H9 (cell line): ENCODE measurements at regions not wholly inside any gene's neighbourhood (a gene's known extent, or its start where the extent isn't known, plus 50 kb on each side); places are given as distances from the start of the nearest gene placed in this dataset.

Experiments
- DNase-seq: peaks from one replicate; pipeline ENCODE4 v3.0.0-alpha.2; 2017
- H2AFZ ChIP-seq: one replicate; pipeline ENCODE4 v1.6.1; 2013; ENCODE audit warnings: mild to moderate bottlenecking, low read length, control low read depth, moderate library complexity
- H2AK5ac ChIP-seq: 2 replicates; pipeline ENCODE4 v1.6.1; 2013; ENCODE audit warnings: low read length, control low read depth, mixed read lengths; ENCODE audit not compliant: insufficient read length
- H2BK120ac ChIP-seq: one replicate; pipeline ENCODE4 v1.6.1; 2013; ENCODE audit warnings: low read depth, mild to moderate bottlenecking, low read length, control low read depth, inconsistent platforms; ENCODE audit not compliant: poor library complexity, severe bottlenecking
- H2BK12ac ChIP-seq: 2 replicates; pipeline ENCODE4 v1.6.1; 2013; ENCODE audit warnings: low read length, control low read depth, mixed read lengths, low read depth; ENCODE audit not compliant: insufficient read length
- H2BK15ac ChIP-seq: 2 replicates; pipeline ENCODE4 v1.6.1; 2013; ENCODE audit warnings: low read depth, low read length, control low read depth
- H2BK20ac ChIP-seq: one replicate; pipeline ENCODE4 v1.6.1; 2013; ENCODE audit warnings: low read depth, mild to moderate bottlenecking, low read length, control low read depth, inconsistent platforms; ENCODE audit not compliant: poor library complexity, severe bottlenecking
- H2BK5ac ChIP-seq: 2 replicates; pipeline ENCODE4 v1.6.1; 2013; ENCODE audit warnings: low read length, control low read depth, mixed read lengths; ENCODE audit not compliant: insufficient read length
- H3K14ac ChIP-seq: 2 replicates; pipeline ENCODE4 v1.6.1; 2013; ENCODE audit warnings: low read length, control low read depth; ENCODE audit not compliant: insufficient read depth
- H3K18ac ChIP-seq: 2 replicates; pipeline ENCODE4 v1.6.1; 2013; ENCODE audit warnings: low read depth, mild to moderate bottlenecking, mixed read lengths, low read length, control low read depth; ENCODE audit not compliant: insufficient read length
- H3K23ac ChIP-seq: 2 replicates; pipeline ENCODE4 v1.6.1; 2013; ENCODE audit warnings: low read length, control low read depth, mixed read lengths, low read depth; ENCODE audit not compliant: insufficient read length
- H3K23me2 ChIP-seq: 2 replicates; pipeline ENCODE4 v1.6.1; 2013; ENCODE audit warnings: low read depth, mild to moderate bottlenecking, mixed read lengths, low read length, control low read depth; ENCODE audit not compliant: insufficient read length, poor library complexity, severe bottlenecking
- H3K27ac ChIP-seq: 2 replicates; pipeline ENCODE4 v1.5.1; 2013; ENCODE audit warnings: low read length, control low read depth, mixed read lengths, low read depth; ENCODE audit not compliant: insufficient read length
- H3K27me3 ChIP-seq: 2 replicates; pipeline ENCODE4 v1.6.1; 2013; ENCODE audit warnings: low read length, control low read depth, inconsistent platforms; ENCODE audit not compliant: insufficient read depth
- H3K4ac ChIP-seq: 2 replicates; pipeline ENCODE4 v1.6.1; 2013; ENCODE audit warnings: low read depth, mild to moderate bottlenecking, control low read depth, inconsistent platforms, low read length, moderate library complexity
- H3K4me1 ChIP-seq: 2 replicates; pipeline ENCODE4 v1.6.1; 2013; ENCODE audit warnings: low read length, control low read depth, inconsistent platforms; ENCODE audit not compliant: insufficient read depth
- H3K4me2 ChIP-seq: 2 replicates; pipeline ENCODE4 v1.6.1; 2013; ENCODE audit warnings: low read length, control low read depth, mixed read lengths; ENCODE audit not compliant: insufficient read length, insufficient read depth
- H3K56ac ChIP-seq: 2 replicates; pipeline ENCODE4 v1.6.1; 2013; ENCODE audit warnings: low read depth, mild to moderate bottlenecking, mixed read lengths, low read length, control low read depth; ENCODE audit not compliant: insufficient read length
- H3K79me1 ChIP-seq: 2 replicates; pipeline ENCODE4 v1.6.1; 2013; ENCODE audit warnings: low read depth, mild to moderate bottlenecking, moderate library complexity, low read length, control low read depth, inconsistent platforms; ENCODE audit not compliant: insufficient read depth, poor library complexity, severe bottlenecking
- H3K79me2 ChIP-seq: 2 replicates; pipeline ENCODE4 v1.6.1; 2013; ENCODE audit warnings: low read length, control low read depth, inconsistent platforms; ENCODE audit not compliant: insufficient read depth
- H3K9ac ChIP-seq: 2 replicates; pipeline ENCODE4 v1.6.1; 2013; ENCODE audit warnings: low read length, control low read depth, mixed read lengths; ENCODE audit not compliant: insufficient read length; ENCODE audit errors: extremely low read depth
- H3K9me3 ChIP-seq: one replicate; pipeline ENCODE4 v1.6.1; 2013; ENCODE audit warnings: low read depth, low read length, inconsistent platforms; ENCODE audit not compliant: control insufficient read depth
- H3T11ph ChIP-seq: one replicate; pipeline ENCODE4 v1.6.1; 2013; ENCODE audit warnings: mild to moderate bottlenecking, low read length, control low read depth, inconsistent platforms
- H4K20me1 ChIP-seq: one replicate; pipeline ENCODE4 v1.6.1; 2013; ENCODE audit not compliant: control insufficient read depth, insufficient read length, insufficient read depth
- H4K5ac ChIP-seq: 2 replicates; pipeline ENCODE4 v1.6.1; 2013; ENCODE audit warnings: low read depth, mild to moderate bottlenecking, mixed read lengths, low read length, control low read depth; ENCODE audit not compliant: insufficient read length
- H4K8ac ChIP-seq: replicated peaks from 2 replicates; pipeline ENCODE4 v1.6.1; 2013; ENCODE audit warnings: low read length, control low read depth, mixed read lengths, low read depth; ENCODE audit not compliant: insufficient read length
- H4K91ac ChIP-seq: 2 replicates; pipeline ENCODE4 v1.6.1; 2013; ENCODE audit warnings: low read depth, mild to moderate bottlenecking, moderate library complexity, mixed read lengths, low read length, control low read depth; ENCODE audit not compliant: insufficient read length
- H3K27ac Mint-ChIP-seq, 3 experiments: 2 replicates in 2 of 3; 3 replicates in 1 of 3; pipeline ENCODE4 v1.8.0; 2020 to 2021; ENCODE audit warnings: mixed read lengths in 3 of 3, mild to moderate bottlenecking in 1 of 3, moderate library complexity in 1 of 3
- H3K27me3 Mint-ChIP-seq: 2 replicates; pipeline ENCODE4 v1.8.0; 2021; ENCODE audit warnings: low read depth, mild to moderate bottlenecking, moderate library complexity, mixed read lengths
- H3K36me3 Mint-ChIP-seq, 3 experiments: 2 replicates in 2 of 3; 3 replicates in 1 of 3; pipeline ENCODE4 v1.8.0; 2020 to 2021; ENCODE audit warnings: low read depth in 3 of 3, mixed read lengths in 3 of 3; ENCODE audit not compliant: insufficient read depth in 1 of 3
- H3K4me1 Mint-ChIP-seq, 2 experiments: 2 replicates each; pipeline ENCODE4 v1.8.0; 2020; ENCODE audit warnings: mixed read lengths in 2 of 2
- H3K4me3 Mint-ChIP-seq, 2 experiments: 2 replicates in 1 of 2; 3 replicates in 1 of 2; pipeline ENCODE4 v1.8.0; 2020 to 2021; ENCODE audit warnings: mild to moderate bottlenecking in 2 of 2, mixed read lengths in 2 of 2, moderate library complexity in 1 of 2
- H3K9me3 Mint-ChIP-seq, 2 experiments: 2 replicates in 1 of 2; 3 replicates in 1 of 2; pipeline ENCODE4 v1.8.0; 2020; ENCODE audit warnings: mild to moderate bottlenecking in 2 of 2, mixed read lengths in 2 of 2, moderate library complexity in 1 of 2
- CTCF ChIP-seq: fragments of 200-600 bp; sonication (generic); conservative IDR thresholded peaks from 3 replicates; pipeline ENCODE4 v1.8.0; 2021; ENCODE audit warnings: antibody characterized with exemption, mild to moderate bottlenecking
- WGBS: extraction: QIAGEN DNeasy Blood & Tissue Kit; methylation state at CpG from one replicate; pipeline ENCODE4 v1.1.7; 2013; ENCODE audit warnings: missing lambda C conversion rate, low lambda C conversion rate, mixed read lengths; ENCODE audit not compliant: insufficient read length; ENCODE audit errors: extremely low coverage; 5-methylcytosine and 5-hydroxymethylcytosine counted together

- no peak for TF ChIP-seq CTCF
- no peak overlapping the region for H3K4me3 Mint-ChIP-seq
- H3K18ac ChIP-seq: no peak overlapping the region
- H3K4me1 Mint-ChIP-seq: no peaks in the 10 kb centered on the region
- no peaks in the 10 kb centered on the region for H3K27me3 Mint-ChIP-seq
- no peak for DNase-seq
- H3K27ac ChIP-seq: no peak overlapping the region
- no peak overlapping the region for H3K9ac ChIP-seq
- no peaks in the 10 kb centered on the region for H3K27me3 ChIP-seq
- no peak overlapping the region for H2BK12ac ChIP-seq
- no peaks in the 10 kb centered on the region for H3K79me2 ChIP-seq
- no peak overlapping the region for H3K23ac ChIP-seq
- H3K27ac Mint-ChIP-seq: no peak overlapping the region
- no peaks in the 10 kb centered on the region for H3K4me1 ChIP-seq
- H3K14ac ChIP-seq: no peak overlapping the region
- H3K79me1 ChIP-seq: no peaks in the 10 kb centered on the region
- no peak overlapping the region for H3K4me2 ChIP-seq
- no peak overlapping the region for H3K4ac ChIP-seq
- no peak overlapping the region for H2BK5ac ChIP-seq
- H4K91ac ChIP-seq: no peak overlapping the region
- no CpG with 5 or more reads among the region's 4 CpGs for WGBS
- no peaks in the 10 kb centered on the region for H3K9me3 ChIP-seq
- H2BK20ac ChIP-seq: no peak overlapping the region
- H2BK120ac ChIP-seq: no peak overlapping the region
- H3K23me2 ChIP-seq: no peaks in the 10 kb centered on the region
- H2AFZ ChIP-seq: no peak overlapping the region
- H2AK5ac ChIP-seq: no peak overlapping the region
- H3T11ph ChIP-seq: no peak overlapping the region
- no peaks in the 10 kb centered on the region for H3K36me3 Mint-ChIP-seq
- no peaks in the 10 kb centered on the region for H3K9me3 Mint-ChIP-seq
- H4K20me1 ChIP-seq: no peaks in the 10 kb centered on the region
- H3K56ac ChIP-seq: no peak overlapping the region
- H4K5ac ChIP-seq: no peak overlapping the region
- no peak overlapping the region for H2BK15ac ChIP-seq
- H4K8ac ChIP-seq: no peak overlapping the region
These were observed 173.6 kb downstream of the ISL1 start for GRCh38 chr5:51556833-51557232.
